Right atrium auricular region (tissue), 2 donors: ENCODE measurements at regions not wholly inside any gene's neighbourhood (a gene's known extent, or its start where the extent isn't known, plus 50 kb on each side); places are given as distances from the start of the nearest gene placed in this dataset.

Experiments used
- DNase-seq: peaks from one replicate; pipeline ENCODE4 v3.0.0-alpha.2; 2019; ENCODE audit warnings: low spot score
- H3K27ac ChIP-seq, 2 donors: fragments of 200-600 bp; sonication (generic); 1 replicate in 1 of 2; 2 replicates in 1 of 2; pipeline ENCODE4 v1.5.1; 2016 to 2019
- H3K27me3 ChIP-seq, 2 donors: fragments of 200-600 bp; sonication (generic); one replicate each; pipeline versions ENCODE4 v1.5.1 to v1.6.0; 2017 to 2019
- H3K36me3 ChIP-seq: fragments of 200-600 bp; sonication (generic); one replicate; pipeline ENCODE4 v1.5.1; 2016
- H3K4me1 ChIP-seq, 2 donors: fragments of 200-600 bp; sonication (generic); one replicate each; pipeline versions ENCODE4 v1.5.1 to v1.6.0; 2017 to 2019
- H3K4me3 ChIP-seq, 2 donors: fragments of 200-600 bp; sonication (generic); 1 replicate in 1 of 2; 2 replicates in 1 of 2; pipeline ENCODE4 v1.5.1; 2017 to 2019; ENCODE audit warnings: mild to moderate bottlenecking in 1 of 2, moderate library complexity in 1 of 2
- H3K9me3 ChIP-seq, 2 donors: fragments of 200-600 bp; sonication (generic); one replicate each; pipeline ENCODE4 v1.5.1; 2019
- CTCF ChIP-seq, 2 donors: fragments of 200-600 bp; sonication (generic); IDR thresholded peaks; one replicate each; pipeline ENCODE4 v1.5.1; 2019; ENCODE audit warnings: antibody characterized with exemption in 2 of 2

- DNase-seq = no peak
- TF ChIP-seq CTCF (IDR thresholded peaks at IDR 0.05) = no peak
- H3K27ac ChIP-seq = no peak overlapping the region
These were observed 1323.4 kb downstream of the C4orf33 start for GRCh38 chr4:130419211-130419975.

GRCh38 chr4:130422261-130422660, 1326.3 kb downstream of the C4orf33 start:
- no peaks in the 10 kb centered on the region for H3K36me3 ChIP-seq
- peaks cover 0 to 3% of the 10 kb centered on the region in 2 donors for H3K9me3 ChIP-seq
- no peak for TF ChIP-seq CTCF (IDR thresholded peaks at IDR 0.05)
- no peak overlapping the region for H3K27ac ChIP-seq
- DNase-seq = no peak
- H3K4me3 ChIP-seq = no peak overlapping the region
- H3K4me1 ChIP-seq = no peaks in the 10 kb centered on the region
- no peaks in the 10 kb centered on the region for H3K27me3 ChIP-seq

More at GRCh38 chr4:130419211-130419975, 1323.4 kb downstream of the C4orf33 start:
- Histone ChIP-seq H3K36me3 (no peaks in the 10 kb centered on the region), H3K4me1 (no peaks in the 10 kb centered on the region), H3K9me3 (peaks cover 0 to 3% of the 10 kb centered on the region in 2 donors), H3K4me3 (no peak overlapping the region), H3K27me3 (no peaks in the 10 kb centered on the region)

- TF ChIP-seq CTCF (IDR thresholded peaks at IDR 0.05) = no peak
- H3K4me1 ChIP-seq = no peaks in the 10 kb centered on the region
- DNase-seq = no peak
- H3K36me3 ChIP-seq = no peaks in the 10 kb centered on the region
- H3K9me3 ChIP-seq = peaks cover 0 to 3% of the 10 kb centered on the region in 2 donors
- no peak overlapping the region for H3K4me3 ChIP-seq
- H3K27me3 ChIP-seq = no peaks in the 10 kb centered on the region
- H3K27ac ChIP-seq = no peak overlapping the region
These were observed 1328.3 kb downstream of the C4orf33 start for GRCh38 chr4:130424211-130424610.

- Histone ChIP-seq H3K4me3 (no peak overlapping the region), H3K9me3 (no peaks in the 10 kb centered on the region), H3K27me3 (no peaks in the 10 kb centered on the region), H3K36me3 (no peaks in the 10 kb centered on the region), H3K27ac (no peak overlapping the region), H3K4me1 (no peaks in the 10 kb centered on the region)
- no peak for TF ChIP-seq CTCF (IDR thresholded peaks at IDR 0.05)
- no peak for DNase-seq
These were observed 1336.3 kb downstream of the C4orf33 start for GRCh38 chr4:130432289-130432688.

GRCh38 chr4:130449741-130450140, 1353.8 kb downstream of the C4orf33 start:
- Histone ChIP-seq H3K36me3 (no peaks in the 10 kb centered on the region), H3K9me3 (peaks cover 0 to 9% of the 10 kb centered on the region in 2 donors), H3K27ac (no peak overlapping the region), H3K27me3 (no peaks in the 10 kb centered on the region), H3K4me3 (no peak overlapping the region), H3K4me1 (no peaks in the 10 kb centered on the region)
- no peak for TF ChIP-seq CTCF (IDR thresholded peaks at IDR 0.05)
- DNase-seq = no peak

GRCh38 chr4:130468340-130468739, 1372.4 kb downstream of the C4orf33 start:
- DNase-seq = no peak

More at GRCh38 chr4:130468340-130468739, 1372.4 kb downstream of the C4orf33 start:
- Histone ChIP-seq H3K4me1 (no peaks in the 10 kb centered on the region), H3K36me3 (no peaks in the 10 kb centered on the region), H3K9me3 (no peaks in the 10 kb centered on the region), H3K27me3 (no peaks in the 10 kb centered on the region), H3K27ac (no peak overlapping the region), H3K4me3 (no peak overlapping the region)
- TF ChIP-seq CTCF (IDR thresholded peaks at IDR 0.05) = no peak
